HG03139 (cell line): ENCODE measurements at regions not wholly inside any gene's neighbourhood (a gene's known extent, or its start where the extent isn't known, plus 50 kb on each side); places are given as distances from the start of the nearest gene placed in this dataset.

Experiments used
- ATAC-seq: cut with Tn5 transposase; IDR thresholded peaks from one replicate; pipeline ENCODE4 v1.9.1; 2021; ENCODE audit not compliant: unreplicated experiment

- ATAC-seq: no peak
Observed at GRCh38 chr4:85250852-85251251, 224.1 kb upstream of the ARHGAP24 start.

GRCh38 chr4:85257817-85258370 lies 217.1 kb upstream of the ARHGAP24 start:
- ATAC-seq: no peak

GRCh38 chr4:85260064-85260463 lies 214.9 kb upstream of the ARHGAP24 start:
- no peak for ATAC-seq

- ATAC-seq: no peak
Observed at GRCh38 chr4:85265234-85265633, 209.7 kb upstream of the ARHGAP24 start.

GRCh38 chr4:85268188-85268587 lies 206.8 kb upstream of the ARHGAP24 start:
- no peak for ATAC-seq

GRCh38 chr4:85268961-85269360 lies 206.0 kb upstream of the ARHGAP24 start:
- ATAC-seq: no peak

GRCh38 chr4:85274955-85275354 lies 200.0 kb upstream of the ARHGAP24 start:
- no peak for ATAC-seq

GRCh38 chr4:85280963-85281362 lies 194.0 kb upstream of the ARHGAP24 start:
- no peak for ATAC-seq

- ATAC-seq: no peak
Observed at GRCh38 chr4:85291226-85291625, 183.7 kb upstream of the ARHGAP24 start.

- no peak for ATAC-seq
Observed at GRCh38 chr4:85298037-85298436, 176.9 kb upstream of the ARHGAP24 start.

GRCh38 chr4:85302193-85302736 lies 172.7 kb upstream of the ARHGAP24 start:
- no peak for ATAC-seq

GRCh38 chr4:85302756-85303155 lies 172.2 kb upstream of the ARHGAP24 start:
- no peak for ATAC-seq

GRCh38 chr4:85318415-85318814 lies 156.5 kb upstream of the ARHGAP24 start:
- ATAC-seq: no peak

GRCh38 chr4:85358831-85359230 lies 116.1 kb upstream of the ARHGAP24 start:
- no peak for ATAC-seq

GRCh38 chr4:85362550-85362949 lies 112.4 kb upstream of the ARHGAP24 start:
- ATAC-seq: no peak

- ATAC-seq: no peak
Observed at GRCh38 chr4:85367815-85368214, 107.1 kb upstream of the ARHGAP24 start.

GRCh38 chr4:85368240-85368639 lies 106.7 kb upstream of the ARHGAP24 start:
- ATAC-seq: no peak

GRCh38 chr4:85368932-85369331 lies 106.0 kb upstream of the ARHGAP24 start:
- no peak for ATAC-seq

- no peak for ATAC-seq
Observed at GRCh38 chr4:85369703-85370380, 105.1 kb upstream of the ARHGAP24 start.

GRCh38 chr4:85370400-85371032 lies 104.4 kb upstream of the ARHGAP24 start:
- ATAC-seq: peak; percentile 86

GRCh38 chr4:85372966-85373365 lies 102.0 kb upstream of the ARHGAP24 start:
- no peak for ATAC-seq

- ATAC-seq: no peak
Observed at GRCh38 chr4:85376285-85376684, 98.7 kb upstream of the ARHGAP24 start.
